Neural progenitor cell (in vitro differentiated cells): ENCODE measurements at regions not wholly inside any gene's neighbourhood (a gene's known extent, or its start where the extent isn't known, plus 50 kb on each side); places are given as distances from the start of the nearest gene placed in this dataset.

Experiments used
- CTCF ChIP-seq: fragments of 200-600 bp; sonication (generic); IDR thresholded peaks from 2 replicates; pipeline ENCODE4 v1.5.1; 2017; ENCODE audit warnings: antibody characterized with exemption, mild to moderate bottlenecking
- EZH2phosphoT487 ChIP-seq: fragments of 200-600 bp; sonication (generic); IDR thresholded peaks from 2 replicates; pipeline ENCODE4 v1.6.1; 2017; ENCODE audit warnings: antibody characterized with exemption

- no peak for TF ChIP-seq CTCF
- no peak for TF ChIP-seq EZH2phosphoT487
Observed at GRCh38 chr4:135192751-135193535, 991.4 kb upstream of the PABPC4L start.
